NCI-H2029 treated with DMSO at 0.1 percent for 48 hours (cell line): ENCODE measurements at regions not wholly inside any gene's neighbourhood (a gene's known extent, or its start where the extent isn't known, plus 50 kb on each side); places are given as distances from the start of the nearest gene placed in this dataset.

Source experiments
- DNase-seq: peaks from one replicate; lab custom pipeline; 2025; lab: John Stamatoyannopoulos, UW

- DNase-seq: no peak
Measured at GRCh38 chr15:70324001-70324974, 226.6 kb upstream of the TLE3 start.

DNA sequence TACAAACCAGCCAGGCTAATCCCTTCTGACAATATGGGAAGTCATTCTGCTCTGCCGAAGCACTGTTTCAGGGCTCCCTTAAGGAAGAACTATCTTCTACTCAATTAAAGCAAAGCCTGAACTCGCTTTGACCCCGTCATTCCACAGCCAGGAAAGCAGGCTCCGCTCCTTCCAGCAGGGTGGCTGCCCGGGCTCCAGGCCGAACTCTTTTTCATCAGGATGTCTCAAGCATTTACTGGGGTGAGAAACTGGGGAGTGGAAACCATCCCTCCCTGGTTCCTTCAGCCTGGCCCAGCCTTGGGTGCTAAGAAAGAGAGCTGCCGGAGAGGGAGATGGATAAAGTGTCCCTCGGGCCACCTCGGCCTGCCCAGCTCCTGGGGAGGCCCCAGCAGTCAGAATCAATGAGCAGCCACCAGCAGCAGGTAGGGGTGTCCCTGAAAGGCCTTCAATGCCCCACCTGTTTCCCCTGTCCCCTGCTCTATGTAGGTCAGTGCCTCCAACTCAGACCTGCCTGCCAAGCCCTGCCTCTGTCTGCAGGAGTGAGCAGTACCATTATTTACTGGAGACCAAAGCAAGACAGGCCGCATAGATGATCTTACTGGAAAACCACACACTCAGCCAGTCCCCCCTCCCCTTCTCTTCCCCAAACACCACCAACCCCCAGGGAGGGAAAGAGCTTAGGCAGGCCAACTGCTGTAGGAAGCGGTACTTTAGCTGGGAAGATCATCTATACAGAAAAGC is 225.6 kb upstream of the TLE3 start:
- DNase-seq: no peak

DNA sequence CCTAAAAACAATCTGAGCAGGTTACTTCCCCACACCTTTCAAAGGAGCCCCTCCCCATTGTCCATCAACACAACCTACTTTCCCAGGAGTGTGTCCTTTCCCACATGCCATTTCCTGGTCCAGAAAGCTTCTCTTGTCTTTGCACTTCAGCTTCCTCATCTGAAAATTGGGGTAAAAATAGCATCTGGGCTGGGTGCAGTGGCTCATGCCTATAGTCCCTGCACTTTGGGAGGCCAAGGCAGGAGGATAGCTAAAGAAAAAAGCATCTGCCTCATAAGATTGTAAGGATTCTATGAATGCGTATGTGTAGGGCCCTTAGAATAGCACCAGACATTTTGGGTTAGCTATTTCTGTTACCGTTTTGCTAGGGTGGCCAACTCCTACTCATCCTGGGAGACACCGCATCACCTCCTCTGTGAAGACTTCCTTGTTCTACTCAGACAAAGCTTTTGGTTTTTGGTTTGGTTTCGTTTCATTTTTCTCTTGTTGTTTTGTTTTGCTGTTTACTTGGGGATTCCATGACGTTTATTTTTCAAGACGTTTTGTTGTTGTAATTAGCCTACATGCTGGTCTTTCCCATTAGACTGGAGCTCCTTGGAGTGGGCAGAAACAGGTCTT is 224.4 kb upstream of the TLE3 start:
- no peak for DNase-seq

GRCh38 chr15:70321172-70321819 is 223.6 kb upstream of the TLE3 start:
- DNase-seq: no peak

- DNase-seq: no peak
Measured at GRCh38 chr15:70320482-70320881, 222.8 kb upstream of the TLE3 start.

DNA sequence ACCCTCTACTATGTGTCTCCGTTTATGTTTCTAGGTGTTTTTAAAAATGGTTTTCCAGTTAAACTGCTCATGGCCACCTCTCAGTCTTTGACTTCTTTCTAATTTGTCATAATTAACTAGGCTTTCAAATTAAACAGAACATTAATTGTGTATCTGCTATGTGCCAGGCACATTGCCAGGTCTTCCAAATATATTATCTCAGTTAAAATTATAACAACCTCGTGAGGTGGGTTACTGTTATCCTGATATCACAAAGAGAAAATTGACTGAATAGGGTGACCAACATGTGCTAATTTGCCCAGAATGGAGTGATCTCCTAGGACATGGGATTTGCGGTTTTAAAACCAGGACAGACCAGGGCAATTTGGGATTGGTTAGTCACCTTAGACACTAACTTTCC is 222.4 kb upstream of the TLE3 start:
- DNase-seq: no peak

DNA sequence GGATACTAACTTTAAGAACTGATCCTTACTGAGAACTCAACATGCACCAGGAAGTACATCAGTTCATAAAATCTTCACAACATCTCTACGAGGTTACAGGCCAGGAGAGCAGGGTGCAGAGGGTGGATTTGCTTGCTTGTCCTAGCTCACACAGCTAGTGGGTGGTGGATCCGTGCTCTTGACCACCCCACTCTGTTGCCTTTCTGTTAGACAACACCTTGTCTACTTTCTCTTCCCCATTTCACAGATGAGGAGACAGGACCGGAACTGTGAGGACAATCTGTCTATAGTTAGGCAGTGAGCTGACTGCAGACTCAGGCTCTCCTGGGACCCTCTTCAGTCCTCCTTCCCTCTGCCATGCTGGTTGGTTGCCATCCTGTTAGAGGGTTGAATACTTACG is 221.7 kb upstream of the TLE3 start:
- no peak for DNase-seq

GRCh38 chr15:70318594-70319465 is 221.1 kb upstream of the TLE3 start:
- no peak for DNase-seq

DNA sequence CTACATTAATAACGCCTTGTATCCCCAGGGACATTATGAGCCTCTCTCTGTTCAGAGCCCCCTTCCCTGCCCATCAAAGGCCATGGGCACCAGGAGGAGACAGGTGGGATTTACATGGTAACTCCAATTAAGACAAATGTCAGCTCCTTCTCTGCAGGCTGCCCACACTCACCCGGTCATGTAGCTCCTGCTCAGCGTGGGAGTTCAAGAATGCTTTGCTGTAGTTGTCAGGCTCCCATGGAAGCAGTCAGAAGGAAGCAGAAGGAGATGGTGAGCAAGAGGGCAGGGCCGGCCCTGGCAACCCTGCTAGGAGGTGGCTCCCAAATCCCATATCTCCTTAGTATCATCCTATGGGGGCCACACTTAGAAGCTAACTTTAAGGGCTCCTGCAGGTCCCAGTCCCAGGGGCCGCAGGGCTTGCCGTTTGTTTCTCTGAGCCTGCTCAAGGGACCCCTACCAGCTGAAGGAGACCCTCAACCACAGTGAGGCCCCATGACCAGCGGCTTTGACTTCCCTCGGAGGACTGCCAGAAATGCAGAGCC is 218.4 kb upstream of the TLE3 start:
- DNase-seq: no peak

DNA sequence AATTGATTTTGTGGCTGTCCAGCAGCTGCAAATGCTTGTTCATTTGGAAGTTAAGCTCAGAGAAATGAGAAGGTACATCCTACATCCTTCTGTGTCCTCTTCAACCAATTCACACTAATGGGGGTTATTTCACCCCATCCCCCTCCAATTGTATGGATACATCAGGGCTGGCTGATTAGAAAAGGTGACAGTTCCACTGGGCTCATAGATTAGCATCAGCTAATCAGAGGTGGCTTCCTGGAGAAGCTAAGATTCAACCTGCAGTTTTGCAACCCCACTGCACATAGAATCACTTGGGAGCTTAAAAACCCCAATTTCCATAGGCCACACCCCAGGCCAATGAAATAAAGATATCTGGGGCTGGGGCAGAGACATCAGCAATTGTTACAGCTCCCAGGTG is 217.7 kb upstream of the TLE3 start:
- DNase-seq: no peak

DNA sequence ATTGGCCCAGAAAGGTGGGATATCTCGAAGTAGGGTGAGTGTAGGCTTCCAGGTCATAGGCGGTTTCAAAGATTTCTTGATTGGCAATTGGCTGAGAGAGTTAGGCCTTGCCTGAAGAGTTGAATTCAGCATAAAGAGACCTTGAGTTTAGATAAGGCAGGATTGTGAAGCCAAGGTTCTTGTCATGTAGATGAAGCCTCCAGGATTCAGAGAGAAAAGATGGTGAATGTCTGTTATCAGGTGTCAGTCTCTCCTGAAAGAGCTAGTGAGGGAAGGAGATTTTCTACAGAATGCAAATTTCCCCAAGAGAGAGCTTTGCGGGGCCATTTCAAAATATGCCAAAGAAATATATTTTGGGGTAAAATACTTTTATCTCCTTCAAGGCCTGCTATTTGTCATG is 217.0 kb upstream of the TLE3 start:
- DNase-seq: no peak

DNA sequence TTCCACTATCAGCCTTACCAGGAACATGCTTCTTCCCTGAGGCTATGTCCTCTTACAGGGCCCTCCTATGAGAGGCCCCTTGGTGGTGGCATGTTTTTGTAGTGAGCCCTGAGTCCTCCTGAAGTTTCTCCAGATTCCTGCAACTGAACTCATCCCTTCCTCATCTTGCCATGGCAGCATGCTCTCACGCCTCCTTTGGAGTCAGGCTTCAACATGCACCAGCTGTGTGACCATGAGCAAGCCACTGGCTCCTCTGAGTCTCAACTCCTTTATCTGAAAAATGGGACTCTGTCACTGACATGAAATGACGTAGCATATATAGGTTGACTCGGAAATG is 216.3 kb upstream of the TLE3 start:
- DNase-seq: no peak

GRCh38 chr15:70313099-70314017 is 215.6 kb upstream of the TLE3 start:
- no peak for DNase-seq

- no peak for DNase-seq
Measured at GRCh38 chr15:70311821-70312220, 214.1 kb upstream of the TLE3 start.

GRCh38 chr15:70309716-70310115 is 212.0 kb upstream of the TLE3 start:
- no peak for DNase-seq

- no peak for DNase-seq
Measured at GRCh38 chr15:70308735-70309434, 211.2 kb upstream of the TLE3 start.

DNA sequence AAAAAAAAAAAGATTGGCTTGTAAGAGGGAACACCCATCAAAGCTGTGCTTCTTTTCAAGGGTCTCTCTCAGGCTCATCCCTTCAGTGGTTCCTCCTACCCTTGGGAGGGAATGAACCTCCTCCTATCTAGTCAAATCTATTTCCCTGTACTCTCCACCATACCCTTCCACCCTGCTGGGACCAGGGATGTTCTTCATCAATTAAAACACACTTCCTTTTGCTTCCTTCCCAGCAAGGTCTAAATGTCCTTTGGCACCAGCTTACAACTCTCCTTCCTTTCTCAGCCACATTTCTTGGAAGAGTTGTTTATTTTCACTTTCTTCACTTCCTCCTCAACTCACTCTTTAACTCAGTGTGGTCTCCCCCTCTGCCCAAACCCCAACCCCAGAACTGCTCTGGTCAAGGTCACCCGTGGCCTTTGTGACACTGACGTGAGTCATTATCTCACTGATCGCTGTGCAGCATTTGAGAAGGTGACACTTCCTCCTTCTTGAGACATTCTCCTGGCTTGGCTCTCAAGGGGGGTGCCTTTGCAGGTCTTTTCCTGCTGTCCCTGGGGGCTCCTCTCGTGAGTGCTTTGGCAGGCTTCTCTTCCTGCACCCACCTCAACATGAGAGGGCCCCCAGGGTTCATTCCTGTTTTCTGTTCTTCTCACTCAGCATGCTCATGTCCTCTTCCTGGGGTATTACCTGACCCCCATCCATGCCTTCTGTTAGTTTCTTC is 210.5 kb upstream of the TLE3 start:
- DNase-seq: no peak

DNA sequence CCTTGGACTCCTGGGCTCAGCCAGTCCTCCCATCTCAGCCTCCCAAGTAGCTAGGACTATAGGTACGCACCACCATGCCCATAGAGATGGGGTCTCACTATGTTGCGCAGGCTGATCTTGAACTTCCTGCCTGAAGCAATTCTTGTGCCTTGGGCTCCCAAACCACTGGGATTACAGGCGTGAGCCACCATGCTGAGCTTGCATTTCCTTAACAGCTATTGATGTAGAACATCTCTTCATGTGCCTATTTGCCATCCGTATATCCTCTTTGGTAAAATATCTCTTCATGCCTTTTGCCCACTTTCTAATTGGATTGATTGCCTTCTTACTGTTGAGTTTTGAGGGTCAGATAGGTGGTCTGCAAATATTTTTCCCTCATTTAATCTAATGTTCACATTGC is 208.9 kb upstream of the TLE3 start:
- DNase-seq: no peak

- no peak for DNase-seq
Measured at GRCh38 chr15:70306081-70306480, 208.4 kb upstream of the TLE3 start.
